HepG2 (cell line): ENCODE measurements at regions not wholly inside any gene's neighbourhood (a gene's known extent, or its start where the extent isn't known, plus 50 kb on each side); places are given as distances from the start of the nearest gene placed in this dataset.

Experiments used
- ATAC-seq: fragments of 200-7000 bp; cut with Tn5 transposase; 3 replicates; pipeline ENCODE4 v1.9.1; 2020; ENCODE audit warnings: mild to moderate bottlenecking, moderate library complexity
- BruUV-seq: library from RNA; stranded (reverse); fragments of 400-500 nt; replicated peaks from 2 replicates; lab custom pipeline; 2021; lab: Mats Ljungman, UMichigan
- CTCF ChIA-PET: fragments of 300-600 bp; formaldehyde crosslinking; extraction: SDS; loops from one replicate; lab custom pipeline; 2021; ENCODE audit warnings: low total read pairs, inconsistent platforms, low intra/inter-chr PET ratio; lab: Yijun Ruan, JAX
- POLR2A ChIA-PET: fragments of 350-600 bp; sonication (Branson Sonifier 250); formaldehyde crosslinking; loops from one replicate; lab custom pipeline; 2020; ENCODE audit warnings: antibody characterized with exemption, inconsistent platforms; lab: Yijun Ruan, JAX
- DNase-seq: peaks from one replicate; pipeline ENCODE4 v3.0.0-alpha.2; 2015; ENCODE audit warnings: low spot score
- FAIRE-seq: peaks from 3 replicates; lab custom pipeline; 2011; peaks lifted over from hg19 to GRCh38; lab: Jason Lieb, UNC
- H2AFZ ChIP-seq: one replicate; pipeline ENCODE4 v1.6.1; 2011; ENCODE audit warnings: low read length, inconsistent platforms
- H3K27ac ChIP-seq: fragments of 300-600 bp; 3 replicates; pipeline ENCODE4 v1.8.0; 2011; ENCODE audit warnings: mixed run types, mild to moderate bottlenecking, mixed read lengths, low read length, inconsistent platforms; ENCODE audit not compliant: insufficient read depth; ENCODE audit errors: extremely low read length
- H3K27me3 ChIP-seq, 2 experiments: fragments of 200-600 bp in 1 of 2; 2 replicates in 1 of 2; 3 replicates in 1 of 2; pipeline versions ENCODE4 v1.6.0 to v1.8.0; 2011; ENCODE audit warnings: low read length in 2 of 2, mild to moderate bottlenecking in 2 of 2, moderate library complexity in 2 of 2, inconsistent platforms in 1 of 2; ENCODE audit not compliant: insufficient read depth in 2 of 2, control insufficient read depth in 1 of 2
- H3K36me3 ChIP-seq, 2 experiments: fragments of 200-600 bp in 1 of 2; replicated peaks in 1 of 2; 2 replicates in 1 of 2; 3 replicates in 1 of 2; pipeline versions ENCODE4 v1.5.1 to v1.8.0; 2011; ENCODE audit warnings: low read length in 2 of 2, inconsistent platforms in 1 of 2; ENCODE audit not compliant: insufficient read depth in 2 of 2, control insufficient read depth in 1 of 2
- H3K4me1 ChIP-seq: 2 replicates; pipeline ENCODE4 v1.5.1; 2012; ENCODE audit warnings: low read length, inconsistent platforms; ENCODE audit not compliant: insufficient read depth
- H3K4me2 ChIP-seq: 2 replicates; pipeline ENCODE4 v1.6.0; 2011; ENCODE audit warnings: low read depth, low read length, inconsistent platforms
- H3K4me3 ChIP-seq, 3 experiments: fragments of 200-600 bp in 1 of 3; sonication (generic), shearing (Covaris generic) in 1 of 3; replicated peaks in 1 of 3; 2 replicates each; pipeline ENCODE4 v1.5.1; 2011 to 2016; ENCODE audit warnings: low read length in 3 of 3, inconsistent platforms in 2 of 3, low read depth in 2 of 3, mild to moderate bottlenecking in 2 of 3, control low read depth in 1 of 3, mixed read lengths in 1 of 3; ENCODE audit not compliant: insufficient read depth in 1 of 3
- H3K79me2 ChIP-seq: one replicate; pipeline ENCODE4 v1.6.1; 2011; ENCODE audit warnings: low read length, inconsistent platforms; ENCODE audit not compliant: insufficient read depth
- H3K9ac ChIP-seq: 2 replicates; pipeline ENCODE4 v1.6.0; 2011; ENCODE audit warnings: mild to moderate bottlenecking, low read depth, low read length, inconsistent platforms; ENCODE audit not compliant: insufficient read depth
- H3K9me3 ChIP-seq: 2 replicates; pipeline ENCODE4 v1.5.1; 2012; ENCODE audit warnings: mild to moderate bottlenecking, low read length
- H4K20me1 ChIP-seq: 2 replicates; pipeline ENCODE4 v1.6.0; 2011; ENCODE audit warnings: inconsistent platforms, mild to moderate bottlenecking, low read length, moderate library complexity; ENCODE audit not compliant: insufficient read depth
- ATRX ChIP-seq: sonication (generic); formaldehyde crosslinking; IDR thresholded peaks from 2 replicates; pipeline ENCODE4 v1.4.0; 2020; ENCODE audit warnings: missing genetic modification reagents, borderline replicate concordance
- CENPT ChIP-seq: sonication (generic); formaldehyde crosslinking; IDR thresholded peaks from 2 replicates; pipeline ENCODE4 v1.8.0; 2022; ENCODE audit warnings: low read depth, mild to moderate bottlenecking, moderate library complexity, missing genetic modification reagents
- FOXK1 ChIP-seq: sonication (generic); formaldehyde crosslinking; IDR thresholded peaks from 2 replicates; pipeline ENCODE4 v1.4.0; 2020; ENCODE audit warnings: low read depth, missing genetic modification reagents, borderline replicate concordance
- FOXO1 ChIP-seq: sonication (generic); formaldehyde crosslinking; IDR thresholded peaks from 2 replicates; pipeline ENCODE4 v1.4.0; 2020; ENCODE audit warnings: missing genetic modification reagents
- MEF2D ChIP-seq: sonication (generic); formaldehyde crosslinking; IDR thresholded peaks from 2 replicates; pipeline ENCODE4 v1.5.1; 2020; ENCODE audit warnings: mild to moderate bottlenecking, missing genetic modification reagents
- NBN ChIP-seq: fragments of 450-650 bp; conservative IDR thresholded peaks from 2 replicates; pipeline ENCODE4 v1.6.1; 2017
- RBAK ChIP-seq: sonication (generic); formaldehyde crosslinking; IDR thresholded peaks from 2 replicates; pipeline ENCODE4 v1.5.1; 2020; ENCODE audit warnings: mild to moderate bottlenecking, missing genetic modification reagents
- RBFOX2 ChIP-seq: fragments of 200-400 bp; formaldehyde crosslinking; IDR thresholded peaks from 2 replicates; pipeline ENCODE4 v1.6.1; 2017; ENCODE audit warnings: low read depth, mild to moderate bottlenecking, low read length
- SIN3A ChIP-seq: IDR thresholded peaks from 2 replicates; pipeline ENCODE4 v1.6.1; 2011; ENCODE audit warnings: low read depth, mild to moderate bottlenecking, control low read depth, low read length, borderline replicate concordance
- SIX4 ChIP-seq: sonication (generic); formaldehyde crosslinking; IDR thresholded peaks from 2 replicates; pipeline ENCODE4 v1.4.0; 2020; ENCODE audit warnings: missing genetic modification reagents
- TBP ChIP-seq: sonication (generic); formaldehyde crosslinking; IDR thresholded peaks from 2 replicates; pipeline ENCODE4 v1.5.0; 2020; ENCODE audit warnings: missing genetic modification reagents
- TP53 ChIP-seq: sonication (generic); formaldehyde crosslinking; conservative IDR thresholded peaks from 2 replicates; pipeline ENCODE4 v1.4.0; 2020; ENCODE audit warnings: missing genetic modification reagents
- ZBTB38 ChIP-seq: sonication (generic); formaldehyde crosslinking; IDR thresholded peaks from 2 replicates; pipeline ENCODE4 v1.5.1; 2020; ENCODE audit warnings: mild to moderate bottlenecking, missing genetic modification reagents
- ZEB1 ChIP-seq: IDR thresholded peaks from 2 replicates; pipeline ENCODE4 v1.6.1; 2012; ENCODE audit warnings: mild to moderate bottlenecking, low read depth, inconsistent platforms; ENCODE audit not compliant: insufficient replicate concordance
- ZFP36L2 ChIP-seq: sonication (generic); formaldehyde crosslinking; IDR thresholded peaks from 2 replicates; pipeline ENCODE4 v1.4.0; 2020; ENCODE audit warnings: missing genetic modification reagents
- ZKSCAN8 ChIP-seq: IDR thresholded peaks from 2 replicates; pipeline ENCODE4 v1.6.1; 2016; ENCODE audit warnings: borderline replicate concordance, missing genetic modification reagents, missing compliant biosample characterization
- ZNF225 ChIP-seq: sonication (generic); formaldehyde crosslinking; IDR thresholded peaks from 2 replicates; pipeline ENCODE4 v1.4.0; 2020; ENCODE audit warnings: mild to moderate bottlenecking, missing genetic modification reagents
- ZNF251 ChIP-seq: sonication (generic); formaldehyde crosslinking; IDR thresholded peaks from 2 replicates; pipeline ENCODE4 v1.9.0; 2021; ENCODE audit warnings: mild to moderate bottlenecking, missing genetic modification reagents
- ZNF317 ChIP-seq: sonication (generic); formaldehyde crosslinking; IDR thresholded peaks from 2 replicates; pipeline ENCODE4 v1.5.0; 2020; ENCODE audit warnings: mild to moderate bottlenecking, missing genetic modification reagents
- ZNF510 ChIP-seq: sonication (generic); formaldehyde crosslinking; IDR thresholded peaks from 2 replicates; pipeline ENCODE4 v1.4.0; 2020; ENCODE audit warnings: low read depth, mild to moderate bottlenecking, missing genetic modification reagents
- ZNF879 ChIP-seq: sonication (generic); formaldehyde crosslinking; IDR thresholded peaks from 2 replicates; pipeline ENCODE4 v1.8.1; 2023; ENCODE audit warnings: missing genetic modification reagents
- WGBS: methylation state at CpG from one replicate; pipeline ENCODE4 v1.1.6; 2017; ENCODE audit warnings: low lambda C conversion rate; 5-methylcytosine and 5-hydroxymethylcytosine counted together
- in situ Hi-C: cut with HindIII; loops from 2 replicates; pipeline ENCODE4 v1.10.0; 2017; ENCODE audit warnings: low pct_unique_long_range_greater_than_20kb; ENCODE audit not compliant: extremely low pct_ligation_motif_present
- intact Hi-C: fragments of 100-400 bp; cut with micrococcal nuclease; formaldehyde crosslinking; loops from one replicate; pipeline ENCODE4 v1.10.0; 2022; ENCODE audit not compliant: unreplicated experiment
- TF ChIP-seq, protein P1 (sequence below): sonication (generic); formaldehyde crosslinking; conservative IDR thresholded peaks from 2 replicates; pipeline ENCODE4 v1.4.0; 2020; ENCODE audit warnings: mild to moderate bottlenecking, missing genetic modification reagents, moderate library complexity

DNA sequence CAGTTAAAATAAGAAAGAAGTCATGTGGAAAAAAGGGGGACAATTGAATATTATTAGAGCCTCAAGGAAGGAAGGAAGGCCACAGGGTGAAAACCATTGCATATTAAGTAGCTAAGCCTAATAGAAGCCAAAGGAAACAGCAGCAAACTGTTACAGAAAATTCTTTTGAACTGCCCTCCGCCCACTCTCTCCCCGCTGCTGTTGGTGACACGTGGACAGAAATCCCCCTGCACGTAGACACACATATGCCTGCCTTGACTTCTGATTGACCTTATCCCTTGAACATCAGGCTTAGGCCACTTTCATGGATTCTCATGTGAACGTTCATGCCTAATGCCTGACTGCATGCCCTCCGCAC is 229.1 kb downstream of the KCNRG start (continued):
- TF ChIP-seq ZBTB38 (CRISPR knock-in tag) (no peak), FOXK1 (no peak)

DNA sequence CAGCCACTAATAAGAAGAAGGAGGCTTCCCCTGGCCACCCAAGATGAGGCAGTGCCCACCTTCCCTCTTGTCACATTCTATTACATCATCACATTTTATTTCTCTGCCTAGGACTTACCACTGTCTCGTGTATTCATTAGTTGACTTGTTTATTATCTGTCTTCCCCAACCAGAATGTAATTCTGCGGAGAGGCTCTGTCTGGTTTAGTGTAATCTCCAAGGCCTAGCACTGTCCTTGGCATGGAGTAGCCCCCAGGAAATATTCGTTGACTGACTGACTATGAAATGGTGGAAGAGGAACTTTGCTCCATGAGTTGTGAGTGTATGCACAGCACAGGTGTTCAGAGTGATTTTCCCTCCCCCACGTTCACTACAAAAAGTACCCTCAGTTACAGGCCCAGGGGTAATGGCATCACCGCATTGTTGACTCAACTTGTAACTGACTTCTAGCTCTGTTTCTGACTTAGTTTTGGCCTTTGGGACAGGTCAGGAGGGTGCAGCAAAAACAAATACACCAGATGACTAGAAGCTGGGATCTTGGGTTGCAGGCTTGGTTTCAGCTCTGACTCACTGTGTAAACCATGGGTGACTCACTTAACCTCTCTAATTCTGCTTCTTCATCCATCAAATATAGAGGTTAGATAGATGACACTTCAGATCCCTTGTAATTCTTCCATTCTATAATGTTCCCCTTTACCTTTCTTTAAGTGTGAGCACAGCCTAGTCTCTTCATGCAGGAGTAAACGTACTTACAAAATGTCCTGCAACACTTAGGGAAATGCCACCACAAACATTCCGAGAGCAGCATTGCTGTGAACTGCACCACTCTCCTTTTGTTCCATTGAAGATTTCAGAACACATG is 229.7 kb downstream of the KCNRG start:
- Histone ChIP-seq H3K9me3 (no peaks in the 10 kb centered on the region), H3K27ac (peak overlapping the region; percentile 98), H3K4me1 (peaks cover 90% of the 10 kb centered on the region), H4K20me1 (no peaks in the 10 kb centered on the region), H3K27me3 (no peaks in the 10 kb centered on the region), H3K9ac (peak overlapping the region; percentile 77), H3K79me2 (peaks cover 58% of the 10 kb centered on the region), H3K4me2 (peak overlapping the region; percentile 79), H2AFZ (no peak overlapping the region), H3K4me3 (peak overlapping the region in 2 of 3 experiments; percentile 17 to 42; a peak in 1 of 6 replicates), H3K36me3 (no peaks in the 10 kb centered on the region)
- ChIA-PET POLR2A (interaction anchor here (1.0 to 2.2 kb wide), 6 partner anchors 15 to 248 kb away, joined by 3 to 23 read pairs (median 6); partner anchors contain the start of gene TRIM13), CTCF (no interaction called here)
- DNase-seq (peak; percentile 99), FAIRE-seq (peak; percentile 98), ATAC-seq (peak; percentile 95)
- in situ Hi-C loops: no loop called here
- no TSS peak for BruUV-seq
- intact Hi-C loops: loop anchor here (2.0 to 10.0 kb wide), 4 partner anchors 58 to 250 kb away; partner anchors contain the start of gene TRIM13
- WGBS: 3% methylated on average over 7 of the region's 7 CpGs
- TF ChIP-seq RBAK (CRISPR knock-in tag) (peak; percentile 88; the same call in 1 of the 2 replicates), FOXO1 (CRISPR knock-in tag) (peak; percentile 95), TP53 (CRISPR knock-in tag) (peak; percentile 78; the same call in 1 of the 2 replicates), ZFP36L2 (CRISPR knock-in tag) (no peak), SIN3A (peak; percentile 88), ZNF510 (CRISPR knock-in tag) (no peak), ZNF225 (CRISPR knock-in tag) (no peak), MEF2D (CRISPR knock-in tag) (peak; percentile 96), ZKSCAN8 (CRISPR knock-in tag) (peak; percentile 94), ZNF251 (CRISPR knock-in tag) (no peak), SIX4 (CRISPR knock-in tag) (peak; percentile 72; the same call in 1 of the 2 replicates), RBFOX2 (no peak), ATRX (CRISPR knock-in tag) (no peak), ZNF317 (CRISPR knock-in tag) (peak; percentile 90), ZNF879 (CRISPR knock-in tag) (no peak), TBP (CRISPR knock-in tag) (no peak), ZEB1 (peak; percentile 91), NBN (no peak), CENPT (CRISPR knock-in tag) (no peak)
- TF ChIP-seq, protein P1, sequence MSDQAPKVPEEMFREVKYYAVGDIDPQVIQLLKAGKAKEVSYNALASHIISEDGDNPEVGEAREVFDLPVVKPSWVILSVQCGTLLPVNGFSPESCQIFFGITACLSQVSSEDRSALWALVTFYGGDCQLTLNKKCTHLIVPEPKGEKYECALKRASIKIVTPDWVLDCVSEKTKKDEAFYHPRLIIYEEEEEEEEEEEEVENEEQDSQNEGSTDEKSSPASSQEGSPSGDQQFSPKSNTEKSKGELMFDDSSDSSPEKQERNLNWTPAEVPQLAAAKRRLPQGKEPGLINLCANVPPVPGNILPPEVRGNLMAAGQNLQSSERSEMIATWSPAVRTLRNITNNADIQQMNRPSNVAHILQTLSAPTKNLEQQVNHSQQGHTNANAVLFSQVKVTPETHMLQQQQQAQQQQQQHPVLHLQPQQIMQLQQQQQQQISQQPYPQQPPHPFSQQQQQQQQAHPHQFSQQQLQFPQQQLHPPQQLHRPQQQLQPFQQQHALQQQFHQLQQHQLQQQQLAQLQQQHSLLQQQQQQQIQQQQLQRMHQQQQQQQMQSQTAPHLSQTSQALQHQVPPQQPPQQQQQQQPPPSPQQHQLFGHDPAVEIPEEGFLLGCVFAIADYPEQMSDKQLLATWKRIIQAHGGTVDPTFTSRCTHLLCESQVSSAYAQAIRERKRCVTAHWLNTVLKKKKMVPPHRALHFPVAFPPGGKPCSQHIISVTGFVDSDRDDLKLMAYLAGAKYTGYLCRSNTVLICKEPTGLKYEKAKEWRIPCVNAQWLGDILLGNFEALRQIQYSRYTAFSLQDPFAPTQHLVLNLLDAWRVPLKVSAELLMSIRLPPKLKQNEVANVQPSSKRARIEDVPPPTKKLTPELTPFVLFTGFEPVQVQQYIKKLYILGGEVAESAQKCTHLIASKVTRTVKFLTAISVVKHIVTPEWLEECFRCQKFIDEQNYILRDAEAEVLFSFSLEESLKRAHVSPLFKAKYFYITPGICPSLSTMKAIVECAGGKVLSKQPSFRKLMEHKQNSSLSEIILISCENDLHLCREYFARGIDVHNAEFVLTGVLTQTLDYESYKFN (CRISPR knock-in tag): peak; percentile 98
